Fibroblast of the aortic adventitia (primary cell): ENCODE measurements at regions not wholly inside any gene's neighbourhood (a gene's known extent, or its start where the extent isn't known, plus 50 kb on each side); places are given as distances from the start of the nearest gene placed in this dataset.

ENCODE experiments used
- DNase-seq: peaks from one replicate; pipeline ENCODE4 v3.0.0-alpha.2; 2010; ENCODE audit warnings: low read depth
- H3K4me3 ChIP-seq: 2 replicates; pipeline ENCODE4 v1.5.1; 2011; ENCODE audit warnings: low read depth, mild to moderate bottlenecking, control low read depth, low read length, moderate library complexity
- TF ChIP-seq, protein P1 (sequence below): IDR thresholded peaks from 2 replicates; pipeline ENCODE4 v1.5.1; 2011; ENCODE audit warnings: mild to moderate bottlenecking, low read length, control low read depth, inconsistent platforms; ENCODE audit not compliant: insufficient read depth

DNA sequence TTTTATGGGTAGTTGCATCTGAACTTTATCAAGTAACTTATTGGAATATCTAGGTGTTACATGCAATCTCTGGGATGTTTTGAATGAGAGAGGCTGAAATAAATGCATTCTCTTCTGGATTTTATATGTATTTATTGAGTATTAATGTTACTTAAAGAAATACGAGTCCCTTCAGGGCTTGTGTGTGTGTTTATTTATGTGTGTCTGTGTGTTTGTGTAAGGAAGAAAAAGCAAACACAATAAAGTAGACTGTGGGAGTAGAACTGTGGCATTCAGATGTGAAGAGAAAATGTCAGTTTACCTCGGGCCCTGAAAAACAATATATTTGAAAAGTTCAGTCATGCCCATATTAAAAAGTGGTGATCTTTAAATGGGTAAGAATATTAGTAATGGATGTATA is 250.5 kb downstream of the RPL10L start:
- H3K4me3 ChIP-seq: no peak overlapping the region
- TF ChIP-seq, protein P1, sequence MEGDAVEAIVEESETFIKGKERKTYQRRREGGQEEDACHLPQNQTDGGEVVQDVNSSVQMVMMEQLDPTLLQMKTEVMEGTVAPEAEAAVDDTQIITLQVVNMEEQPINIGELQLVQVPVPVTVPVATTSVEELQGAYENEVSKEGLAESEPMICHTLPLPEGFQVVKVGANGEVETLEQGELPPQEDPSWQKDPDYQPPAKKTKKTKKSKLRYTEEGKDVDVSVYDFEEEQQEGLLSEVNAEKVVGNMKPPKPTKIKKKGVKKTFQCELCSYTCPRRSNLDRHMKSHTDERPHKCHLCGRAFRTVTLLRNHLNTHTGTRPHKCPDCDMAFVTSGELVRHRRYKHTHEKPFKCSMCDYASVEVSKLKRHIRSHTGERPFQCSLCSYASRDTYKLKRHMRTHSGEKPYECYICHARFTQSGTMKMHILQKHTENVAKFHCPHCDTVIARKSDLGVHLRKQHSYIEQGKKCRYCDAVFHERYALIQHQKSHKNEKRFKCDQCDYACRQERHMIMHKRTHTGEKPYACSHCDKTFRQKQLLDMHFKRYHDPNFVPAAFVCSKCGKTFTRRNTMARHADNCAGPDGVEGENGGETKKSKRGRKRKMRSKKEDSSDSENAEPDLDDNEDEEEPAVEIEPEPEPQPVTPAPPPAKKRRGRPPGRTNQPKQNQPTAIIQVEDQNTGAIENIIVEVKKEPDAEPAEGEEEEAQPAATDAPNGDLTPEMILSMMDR: no peak
- DNase-seq: no peak

DNA sequence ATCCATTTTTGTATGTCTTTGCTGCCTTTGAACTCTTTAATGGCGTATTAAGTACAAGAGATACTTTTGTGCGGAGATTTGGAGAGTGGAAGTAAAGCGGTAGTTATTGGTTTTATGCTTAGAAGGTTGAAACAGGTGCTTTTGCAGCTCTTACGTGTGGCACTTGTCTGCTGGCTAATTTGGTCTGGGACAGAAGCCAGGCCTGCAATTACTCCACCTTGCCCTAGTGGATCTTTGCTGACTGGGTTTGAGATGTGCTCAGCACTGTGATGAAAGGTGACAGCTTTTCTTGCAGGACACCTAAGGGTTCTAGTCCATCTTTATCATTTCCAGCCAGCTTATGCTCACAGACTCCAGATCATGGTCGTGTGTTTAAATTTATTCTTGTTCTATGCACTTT is 252.5 kb downstream of the RPL10L start:
- no peak overlapping the region for H3K4me3 ChIP-seq
- no peak for DNase-seq
- TF ChIP-seq, protein P1: no peak

DNA sequence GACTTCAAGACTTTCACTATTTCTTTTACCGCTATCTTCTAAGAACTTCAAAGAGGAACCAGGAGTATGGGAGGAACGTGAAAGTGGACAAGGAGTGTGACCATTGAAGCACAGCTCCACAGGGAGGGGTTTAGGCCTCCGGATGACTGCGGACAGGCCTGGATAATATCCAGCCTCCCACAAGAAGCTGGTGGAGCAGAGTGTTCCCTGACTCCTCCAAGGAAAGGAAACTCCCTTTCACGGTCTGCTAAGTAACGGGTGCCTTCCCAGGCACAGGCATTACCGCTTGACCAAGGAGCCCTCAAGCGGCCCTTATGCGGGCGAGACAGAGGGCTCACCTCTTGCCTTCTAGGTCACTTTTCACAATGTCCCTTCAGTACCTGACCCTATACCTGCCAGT is 267.0 kb downstream of the RPL10L start:
- DNase-seq: no peak
- TF ChIP-seq, protein P1: no peak
- no peak overlapping the region for H3K4me3 ChIP-seq

DNA sequence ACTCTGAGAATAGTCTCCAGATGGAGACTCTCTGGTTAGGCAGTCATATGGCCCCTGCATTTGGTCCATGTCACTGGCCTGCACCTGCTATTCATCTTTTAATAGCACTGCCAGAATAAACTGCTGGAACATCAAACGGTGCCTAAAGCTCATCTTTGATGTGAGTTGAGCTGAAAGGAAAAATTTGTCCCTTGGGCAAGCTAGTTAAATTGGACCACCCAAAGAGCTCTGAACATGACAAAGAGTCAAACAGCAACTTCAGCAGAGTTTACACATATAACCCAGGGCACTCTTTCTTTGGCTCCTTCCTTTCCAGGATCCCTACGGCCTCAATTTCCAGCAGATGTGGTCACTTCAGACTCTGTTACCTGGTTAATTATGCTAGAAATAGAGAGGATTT is 269.9 kb downstream of the RPL10L start:
- no peak overlapping the region for H3K4me3 ChIP-seq
- TF ChIP-seq, protein P1: no peak
- no peak for DNase-seq

DNA sequence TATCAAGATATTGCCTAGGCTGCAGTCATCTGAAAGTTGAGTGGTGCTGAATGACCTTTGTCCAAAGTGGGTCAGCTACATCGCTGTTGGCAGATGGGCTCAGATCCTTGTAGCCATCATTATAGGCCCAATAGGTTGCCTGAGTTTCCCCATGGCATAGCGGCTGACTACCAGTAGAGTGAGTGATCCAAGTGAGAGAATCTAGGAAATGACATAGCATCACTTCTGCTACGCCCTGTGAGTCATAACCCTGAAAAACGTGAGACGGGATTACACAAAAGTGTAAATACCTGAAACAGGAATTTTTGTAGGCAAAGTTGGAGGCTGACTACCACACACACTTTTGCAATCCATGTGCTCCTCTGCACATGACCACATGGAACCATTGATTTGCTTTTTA is 273.3 kb downstream of the RPL10L start:
- TF ChIP-seq, protein P1: no peak
- H3K4me3 ChIP-seq: no peak overlapping the region
- no peak for DNase-seq

DNA sequence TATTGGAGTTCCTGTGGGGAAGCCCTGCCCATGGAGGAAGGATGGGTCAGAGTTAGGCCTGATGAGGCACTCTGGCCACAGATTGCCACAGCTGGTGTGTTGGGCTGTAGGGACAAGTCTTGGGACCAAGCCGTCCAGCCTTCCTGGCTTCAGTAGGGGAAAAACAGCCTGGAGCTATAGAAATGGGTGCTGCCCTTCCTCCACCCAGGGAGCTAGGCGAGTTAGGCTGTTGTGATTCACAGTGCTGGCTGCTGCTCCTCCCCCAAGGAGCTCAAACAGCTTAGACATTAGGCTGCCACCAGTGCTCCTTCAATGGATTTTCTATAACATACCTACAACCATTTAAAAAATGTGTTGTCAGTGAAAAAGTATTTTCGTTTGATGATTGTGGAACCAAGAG is 274.3 kb downstream of the RPL10L start:
- TF ChIP-seq, protein P1: no peak
- H3K4me3 ChIP-seq: no peak overlapping the region
- DNase-seq: no peak

DNA sequence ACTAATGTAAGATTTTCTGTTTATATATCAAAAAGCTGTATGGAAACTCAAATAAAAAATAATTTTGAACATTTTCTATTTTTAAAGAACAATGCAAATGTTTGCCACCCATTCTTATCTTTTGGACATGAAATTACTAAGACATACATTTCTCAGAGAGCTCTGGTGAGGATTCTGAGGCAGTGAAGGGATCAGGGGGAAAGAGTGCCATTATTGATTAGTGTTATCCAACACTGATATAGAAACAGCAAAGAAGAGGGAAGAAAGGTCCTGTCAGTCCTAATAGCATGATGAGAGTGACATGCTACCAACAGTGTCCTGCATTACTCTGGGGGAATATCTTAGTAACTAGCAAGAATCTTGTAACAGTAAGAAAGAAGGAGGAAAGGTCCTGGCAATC is 282.2 kb downstream of the RPL10L start:
- TF ChIP-seq, protein P1: no peak
- no peak for DNase-seq
- no peak overlapping the region for H3K4me3 ChIP-seq
